ENCODE measurements at regions not wholly inside any gene's neighbourhood (a gene's known extent, or its start where the extent isn't known, plus 50 kb on each side); places are given as distances from the start of the nearest gene placed in this dataset.

DNA sequence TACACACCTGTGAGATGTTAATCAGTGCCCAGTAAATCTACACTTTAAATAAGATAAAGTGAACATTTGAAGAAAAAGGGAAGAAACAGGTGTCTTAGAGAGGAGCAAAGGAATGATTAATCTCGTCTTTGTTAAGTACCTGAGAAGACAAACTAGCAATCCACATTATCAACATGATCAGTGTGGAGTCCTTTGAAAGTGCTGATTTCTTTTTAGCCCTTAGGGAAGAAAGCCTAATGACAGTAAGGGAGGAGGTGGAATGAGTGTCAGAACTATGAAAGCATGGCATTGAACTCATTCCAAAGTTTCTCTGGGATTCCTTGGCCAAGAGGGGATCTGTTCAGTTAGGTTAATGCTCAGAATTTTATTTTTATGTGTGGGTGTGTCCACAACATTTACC lies 1109.0 kb upstream of the ACO1 start:
- TF ChIP-seq CTCF (conservative IDR thresholded peaks at IDR 0.05), result no peak
- TF ChIP-seq EZH2 (IDR thresholded peaks at IDR 0.05; ENCODE audit: low read depth), result no peak

Measured in PC-9 (cell line).